OCI-LY3 (cell line): ENCODE measurements at regions not wholly inside any gene's neighbourhood (a gene's known extent, or its start where the extent isn't known, plus 50 kb on each side); places are given as distances from the start of the nearest gene placed in this dataset.

ENCODE experiments used
- CTCF ChIP-seq: fragments of 200-600, 300-600 bp; sonication (generic); IDR thresholded peaks from 2 replicates; pipeline ENCODE4 v1.5.1; 2014; ENCODE audit warnings: antibody characterized with exemption, low read length, low read depth
- EZH2phosphoT487 ChIP-seq: fragments of 200-600 bp; shearing (Covaris generic); IDR thresholded peaks from 2 replicates; pipeline ENCODE4 v1.6.1; 2018; ENCODE audit warnings: antibody characterized with exemption, mixed run types, low read depth

GRCh38 chr10:123952099-123952498, 60.5 kb upstream of the CPXM2 start:
- TF ChIP-seq CTCF (no peak), EZH2phosphoT487 (no peak)
